GM12872 (cell line): ENCODE measurements at regions not wholly inside any gene's neighbourhood (a gene's known extent, or its start where the extent isn't known, plus 50 kb on each side); places are given as distances from the start of the nearest gene placed in this dataset.

Experiments used
- CTCF ChIP-seq: IDR thresholded peaks from 3 replicates; pipeline ENCODE4 v1.5.1; 2011; ENCODE audit warnings: low read depth, mild to moderate bottlenecking, low read length, moderate library complexity; ENCODE audit not compliant: insufficient read depth

GRCh38 chr9:86764221-86764624 lies 183.1 kb downstream of the GAS1 start:
- no peak for TF ChIP-seq CTCF

GRCh38 chr9:86763791-86764190 lies 183.5 kb downstream of the GAS1 start:
- no peak for TF ChIP-seq CTCF

GRCh38 chr9:86757382-86757720 lies 190.0 kb downstream of the GAS1 start:
- TF ChIP-seq CTCF = no peak

GRCh38 chr9:86756576-86757381 lies 190.5 kb downstream of the GAS1 start:
- no peak for TF ChIP-seq CTCF

- TF ChIP-seq CTCF = no peak
These were observed 191.8 kb downstream of the GAS1 start for GRCh38 chr9:86755561-86755941.

- TF ChIP-seq CTCF = no peak
These were observed 192.4 kb downstream of the GAS1 start for GRCh38 chr9:86754581-86755560.

GRCh38 chr9:86753836-86754235 lies 193.5 kb downstream of the GAS1 start:
- no peak for TF ChIP-seq CTCF
